Hematopoietic multipotent progenitor cell treated with erythropoietin and hydrocortisone succinate and interleukin-3 and kit ligand, for 15 days (in vitro differentiated cells): ENCODE measurements at regions not wholly inside any gene's neighbourhood (a gene's known extent, or its start where the extent isn't known, plus 50 kb on each side); places are given as distances from the start of the nearest gene placed in this dataset.

Experiments
- DNase-seq: peaks from one replicate; pipeline ENCODE4 v3.0.0-alpha.2; 2015; ENCODE audit warnings: low spot score

- no peak for DNase-seq
These were observed 175.8 kb downstream of the CSNK2A3 start for GRCh38 chr11:11177156-11177808.

- DNase-seq: no peak
These were observed 179.6 kb downstream of the CSNK2A3 start for GRCh38 chr11:11173316-11174025.

DNA sequence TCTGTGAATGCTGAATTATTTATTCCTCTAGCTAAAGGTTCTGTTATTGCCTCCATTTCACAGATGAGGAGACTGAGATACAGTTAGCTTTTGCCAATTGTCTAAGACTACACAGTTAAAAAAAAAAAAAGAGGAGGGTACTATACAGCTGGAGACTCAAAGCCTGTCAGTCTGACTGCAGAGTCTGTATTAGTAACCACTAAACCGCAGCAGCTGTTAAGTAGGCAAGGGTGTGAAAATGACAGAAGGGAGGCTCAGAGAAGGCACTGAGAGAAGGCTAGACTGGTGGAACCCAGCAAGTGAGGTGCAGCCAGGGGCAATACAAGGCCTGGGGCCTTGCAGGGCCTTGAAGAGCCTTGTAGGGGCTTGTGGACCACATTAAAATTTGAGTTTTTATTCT, 181.2 kb downstream of the CSNK2A3 start:
- DNase-seq: no peak

GRCh38 chr11:11171285-11171684, 181.8 kb downstream of the CSNK2A3 start:
- no peak for DNase-seq

- no peak for DNase-seq
These were observed 182.5 kb downstream of the CSNK2A3 start for GRCh38 chr11:11170352-11171084.

- DNase-seq: no peak
These were observed 183.2 kb downstream of the CSNK2A3 start for GRCh38 chr11:11169715-11170351.

DNA sequence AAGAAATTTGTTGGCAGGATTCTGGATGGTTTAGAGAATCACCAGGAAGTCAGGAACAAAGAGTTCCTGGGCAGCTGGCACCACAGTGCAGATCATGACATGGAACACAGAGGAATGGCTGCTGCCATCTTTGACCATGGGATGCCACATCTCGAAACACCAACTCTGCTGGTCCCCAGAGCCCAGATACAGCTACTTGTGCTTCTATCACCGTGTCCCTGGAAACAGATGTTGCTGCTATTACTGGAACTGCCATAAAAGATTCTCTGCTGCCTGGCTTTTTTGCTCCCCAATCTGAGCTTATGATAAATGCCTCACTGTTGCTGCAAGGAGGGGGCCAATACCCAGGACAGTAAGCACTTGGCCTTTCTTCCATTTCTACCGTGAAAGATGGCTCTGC, 185.2 kb downstream of the CSNK2A3 start:
- DNase-seq: no peak

- no peak for DNase-seq
These were observed 188.7 kb downstream of the CSNK2A3 start for GRCh38 chr11:11164334-11164690.

DNA sequence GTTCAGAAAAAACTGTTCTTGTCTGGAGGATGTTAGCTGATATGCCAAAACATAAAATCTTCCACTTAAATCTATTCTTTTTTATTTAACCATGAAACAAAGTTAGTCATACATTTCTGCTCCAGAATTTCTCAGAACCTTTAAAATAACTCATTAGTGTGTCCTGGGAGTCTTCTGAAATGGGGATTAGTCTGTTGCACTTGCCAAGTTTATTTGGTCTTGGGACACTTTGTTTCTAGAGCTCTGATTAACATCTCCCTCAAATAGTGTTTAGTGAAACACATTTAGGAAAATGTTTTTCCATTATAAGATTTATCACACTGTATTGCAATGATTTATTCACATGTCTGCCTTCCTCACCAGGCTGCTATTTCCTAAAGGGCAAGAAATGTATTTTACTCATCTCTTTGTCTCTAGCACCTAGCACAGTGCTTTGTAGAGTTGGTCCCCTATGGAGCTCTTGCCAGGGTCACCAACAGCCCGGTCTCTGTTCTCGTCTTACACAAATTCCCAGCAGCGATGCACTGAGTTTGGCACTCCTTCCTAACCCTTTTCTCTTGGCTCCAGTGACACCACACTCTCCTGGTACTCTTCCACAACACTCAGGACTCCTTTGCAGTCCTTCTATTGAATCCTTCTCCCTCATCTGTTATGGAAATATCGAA, 189.2 kb downstream of the CSNK2A3 start:
- no peak for DNase-seq

GRCh38 chr11:11163236-11163635, 189.8 kb downstream of the CSNK2A3 start:
- no peak for DNase-seq

DNA sequence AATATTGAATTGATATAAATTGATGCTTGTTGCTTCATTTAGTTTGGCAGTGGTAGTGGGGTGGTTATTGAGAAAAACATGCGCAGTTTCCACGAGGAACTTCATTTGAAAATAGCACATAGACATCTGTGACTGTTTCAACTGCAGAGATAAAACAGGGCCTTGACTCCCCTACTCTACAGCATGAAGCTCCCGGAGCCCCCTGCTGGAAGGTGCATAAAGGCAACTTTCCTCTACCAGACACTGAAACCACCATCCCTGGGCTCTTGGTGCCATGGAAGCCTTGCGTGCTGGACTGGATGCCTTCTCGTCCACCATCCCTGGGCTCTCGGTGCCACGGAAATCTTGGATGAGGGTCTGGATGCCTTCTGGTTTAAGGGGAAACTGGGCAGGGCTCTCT, 195.9 kb downstream of the CSNK2A3 start:
- DNase-seq: peak; percentile 3

DNA sequence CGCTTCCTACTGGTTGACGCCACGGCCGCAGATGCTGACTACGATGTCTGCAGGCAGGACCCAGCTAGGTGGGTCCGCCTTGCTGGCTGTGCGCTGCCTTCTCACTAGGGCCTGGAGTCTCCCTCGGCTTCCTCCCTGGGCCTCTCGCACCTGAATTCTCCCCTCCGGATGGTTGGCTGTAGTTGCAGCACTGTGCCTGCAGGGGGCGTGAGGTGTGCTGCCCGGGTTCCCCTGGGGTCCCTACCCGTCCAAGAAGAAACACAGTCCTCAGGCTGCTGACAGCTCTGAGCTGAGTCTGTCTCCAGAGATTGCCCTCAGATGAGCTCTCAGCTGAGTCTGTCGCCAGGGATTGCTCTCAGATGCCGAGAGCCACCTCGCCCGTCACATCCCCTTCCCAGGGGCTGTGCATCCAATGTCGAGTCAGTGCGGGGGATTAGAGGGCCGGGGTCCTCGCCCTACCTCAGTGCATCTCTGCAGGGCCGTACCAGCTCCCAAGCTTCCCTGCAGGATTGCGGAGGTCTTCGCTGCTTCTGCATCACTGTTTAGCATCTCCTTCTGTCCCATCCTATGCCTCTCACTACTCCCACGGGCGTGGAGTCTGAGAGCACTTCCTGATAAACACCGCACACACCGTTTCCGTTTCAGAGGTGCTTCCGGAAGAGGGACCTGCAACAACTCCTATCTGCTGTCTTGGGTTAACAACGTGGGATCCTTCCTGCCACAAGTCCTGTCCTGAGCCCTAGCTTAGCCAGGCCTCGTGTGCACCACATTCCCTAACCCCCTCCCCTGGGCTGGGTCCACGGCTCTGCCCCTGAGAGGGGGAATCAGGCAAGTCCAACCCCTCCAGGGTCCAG, 196.9 kb downstream of the CSNK2A3 start:
- peak; percentile 10 for DNase-seq

DNA sequence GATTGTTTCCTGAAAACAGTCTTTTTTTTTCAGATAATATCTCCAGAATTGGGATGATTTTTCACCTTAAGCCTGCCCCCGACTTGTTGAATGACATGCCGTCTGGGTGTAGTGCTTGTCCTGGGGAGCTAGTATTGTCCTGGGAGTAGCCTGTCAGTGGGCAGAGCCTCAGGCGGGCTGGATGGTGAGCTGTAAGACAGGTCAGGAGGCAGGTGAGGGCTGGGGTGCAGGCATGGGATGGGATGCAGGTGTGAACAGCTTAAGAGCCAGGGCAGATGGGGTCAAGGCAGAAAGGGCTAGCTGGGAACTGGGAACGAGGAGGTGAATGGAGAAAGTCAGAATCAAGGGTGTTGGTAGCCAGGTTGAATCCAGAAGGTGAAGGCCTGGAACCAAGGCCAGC, 200.2 kb downstream of the CSNK2A3 start:
- DNase-seq: no peak

GRCh38 chr11:11149671-11150459, 203.2 kb downstream of the CSNK2A3 start:
- no peak for DNase-seq

GRCh38 chr11:11148596-11148995, 204.5 kb downstream of the CSNK2A3 start:
- no peak for DNase-seq

DNA sequence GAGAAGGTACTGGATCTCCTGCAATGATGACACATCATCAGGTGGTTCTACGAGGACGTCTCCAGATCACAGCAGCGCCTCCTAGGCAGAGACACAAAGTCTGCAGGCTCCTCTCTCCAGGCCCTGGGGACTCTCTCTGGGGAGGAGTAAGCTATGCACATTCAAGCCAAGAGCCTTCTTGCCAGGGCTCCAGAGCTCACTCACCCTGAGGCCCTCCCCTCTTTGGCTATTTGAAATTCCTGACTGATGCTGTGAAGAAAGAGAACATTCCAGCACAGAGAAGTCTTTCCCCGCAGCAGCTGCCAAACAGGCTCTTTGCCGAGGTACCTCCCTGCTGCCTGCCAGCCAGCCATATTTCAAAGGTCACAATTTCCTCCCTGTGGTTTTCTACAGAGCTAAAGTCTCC, 204.9 kb downstream of the CSNK2A3 start:
- no peak for DNase-seq

GRCh38 chr11:11146830-11147229, 206.2 kb downstream of the CSNK2A3 start:
- no peak for DNase-seq

- no peak for DNase-seq
These were observed 209.2 kb downstream of the CSNK2A3 start for GRCh38 chr11:11143849-11144248.

DNA sequence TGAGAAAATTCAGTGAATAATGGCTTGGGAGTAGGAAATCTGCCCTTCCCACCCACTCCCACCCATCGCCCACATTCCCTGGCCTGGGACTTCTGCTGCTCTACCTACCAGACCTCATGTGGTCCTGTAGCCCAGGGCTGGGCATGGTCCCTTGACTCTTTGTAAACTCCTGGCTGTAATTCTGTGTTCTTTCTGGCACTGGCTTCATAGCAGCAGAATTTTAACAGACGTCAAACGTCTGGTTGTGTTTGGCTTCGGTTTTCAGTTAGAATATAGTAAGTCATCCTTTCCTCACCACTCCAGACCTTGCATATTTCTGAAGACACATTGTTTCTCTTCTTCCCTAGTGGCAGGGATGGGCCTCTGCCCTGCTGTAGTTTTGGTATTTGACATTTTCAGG, 210.6 kb downstream of the CSNK2A3 start:
- no peak for DNase-seq

- DNase-seq: no peak
These were observed 212.0 kb downstream of the CSNK2A3 start for GRCh38 chr11:11141065-11141464.
